NT2/D1 (cell line): ENCODE measurements at regions not wholly inside any gene's neighbourhood (a gene's known extent, or its start where the extent isn't known, plus 50 kb on each side); places are given as distances from the start of the nearest gene placed in this dataset.

Source experiments
- SUZ12 ChIP-seq: IDR thresholded peaks from 2 replicates; pipeline ENCODE4 v1.6.1; 2011; ENCODE audit not compliant: insufficient read length, insufficient read depth; ENCODE audit errors: extremely low read depth
- YY1 ChIP-seq: IDR thresholded peaks from 2 replicates; pipeline ENCODE4 v1.6.1; 2011; ENCODE audit not compliant: insufficient read length, insufficient read depth
- ZNF274 ChIP-seq: IDR thresholded peaks from 2 replicates; pipeline ENCODE4 v1.6.1; 2011; ENCODE audit warnings: mild to moderate bottlenecking, low read depth, low read length

DNA sequence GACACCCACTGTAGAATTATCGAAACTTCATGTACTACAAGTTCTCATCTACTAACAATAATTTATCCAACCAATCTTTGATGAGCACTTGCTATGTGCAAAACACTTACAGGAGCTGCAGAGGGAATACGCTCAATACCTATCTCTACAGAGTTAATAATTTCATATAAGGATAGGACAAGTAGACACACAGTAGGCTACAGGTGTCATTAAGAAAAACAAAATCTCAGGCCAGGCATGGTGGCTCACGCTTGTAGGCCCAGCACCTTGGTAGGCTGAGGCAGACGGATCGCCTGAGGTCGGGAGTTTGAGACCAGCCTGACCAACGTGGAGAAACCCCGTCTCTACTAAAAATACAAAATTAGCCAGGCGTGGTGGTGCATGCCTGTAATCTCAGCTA, 91.3 kb upstream of the PLEKHM1 start:
- TF ChIP-seq YY1 = no peak
- TF ChIP-seq SUZ12 = no peak
- TF ChIP-seq ZNF274 = no peak
